H9 (cell line): ENCODE measurements at regions not wholly inside any gene's neighbourhood (a gene's known extent, or its start where the extent isn't known, plus 50 kb on each side); places are given as distances from the start of the nearest gene placed in this dataset.

Experiments used
- DNase-seq: peaks from one replicate; pipeline ENCODE4 v3.0.0-alpha.2; 2017
- H2AFZ ChIP-seq: one replicate; pipeline ENCODE4 v1.6.1; 2013; ENCODE audit warnings: mild to moderate bottlenecking, low read length, control low read depth, moderate library complexity
- H2AK5ac ChIP-seq: 2 replicates; pipeline ENCODE4 v1.6.1; 2013; ENCODE audit warnings: low read length, control low read depth, mixed read lengths; ENCODE audit not compliant: insufficient read length
- H2BK120ac ChIP-seq: one replicate; pipeline ENCODE4 v1.6.1; 2013; ENCODE audit warnings: low read depth, mild to moderate bottlenecking, low read length, control low read depth, inconsistent platforms; ENCODE audit not compliant: poor library complexity, severe bottlenecking
- H2BK12ac ChIP-seq: 2 replicates; pipeline ENCODE4 v1.6.1; 2013; ENCODE audit warnings: low read length, control low read depth, mixed read lengths, low read depth; ENCODE audit not compliant: insufficient read length
- H2BK15ac ChIP-seq: 2 replicates; pipeline ENCODE4 v1.6.1; 2013; ENCODE audit warnings: low read depth, low read length, control low read depth
- H2BK20ac ChIP-seq: one replicate; pipeline ENCODE4 v1.6.1; 2013; ENCODE audit warnings: low read depth, mild to moderate bottlenecking, low read length, control low read depth, inconsistent platforms; ENCODE audit not compliant: poor library complexity, severe bottlenecking
- H2BK5ac ChIP-seq: 2 replicates; pipeline ENCODE4 v1.6.1; 2013; ENCODE audit warnings: low read length, control low read depth, mixed read lengths; ENCODE audit not compliant: insufficient read length
- H3K14ac ChIP-seq: 2 replicates; pipeline ENCODE4 v1.6.1; 2013; ENCODE audit warnings: low read length, control low read depth; ENCODE audit not compliant: insufficient read depth
- H3K18ac ChIP-seq: 2 replicates; pipeline ENCODE4 v1.6.1; 2013; ENCODE audit warnings: low read depth, mild to moderate bottlenecking, mixed read lengths, low read length, control low read depth; ENCODE audit not compliant: insufficient read length
- H3K23ac ChIP-seq: 2 replicates; pipeline ENCODE4 v1.6.1; 2013; ENCODE audit warnings: low read length, control low read depth, mixed read lengths, low read depth; ENCODE audit not compliant: insufficient read length
- H3K23me2 ChIP-seq: 2 replicates; pipeline ENCODE4 v1.6.1; 2013; ENCODE audit warnings: low read depth, mild to moderate bottlenecking, mixed read lengths, low read length, control low read depth; ENCODE audit not compliant: insufficient read length, poor library complexity, severe bottlenecking
- H3K27ac ChIP-seq: 2 replicates; pipeline ENCODE4 v1.5.1; 2013; ENCODE audit warnings: low read length, control low read depth, mixed read lengths, low read depth; ENCODE audit not compliant: insufficient read length
- H3K27me3 ChIP-seq: 2 replicates; pipeline ENCODE4 v1.6.1; 2013; ENCODE audit warnings: low read length, control low read depth, inconsistent platforms; ENCODE audit not compliant: insufficient read depth
- H3K4ac ChIP-seq: 2 replicates; pipeline ENCODE4 v1.6.1; 2013; ENCODE audit warnings: low read depth, mild to moderate bottlenecking, control low read depth, inconsistent platforms, low read length, moderate library complexity
- H3K4me1 ChIP-seq: 2 replicates; pipeline ENCODE4 v1.6.1; 2013; ENCODE audit warnings: low read length, control low read depth, inconsistent platforms; ENCODE audit not compliant: insufficient read depth
- H3K4me2 ChIP-seq: 2 replicates; pipeline ENCODE4 v1.6.1; 2013; ENCODE audit warnings: low read length, control low read depth, mixed read lengths; ENCODE audit not compliant: insufficient read length, insufficient read depth
- H3K56ac ChIP-seq: 2 replicates; pipeline ENCODE4 v1.6.1; 2013; ENCODE audit warnings: low read depth, mild to moderate bottlenecking, mixed read lengths, low read length, control low read depth; ENCODE audit not compliant: insufficient read length
- H3K79me1 ChIP-seq: 2 replicates; pipeline ENCODE4 v1.6.1; 2013; ENCODE audit warnings: low read depth, mild to moderate bottlenecking, moderate library complexity, low read length, control low read depth, inconsistent platforms; ENCODE audit not compliant: insufficient read depth, poor library complexity, severe bottlenecking
- H3K79me2 ChIP-seq: 2 replicates; pipeline ENCODE4 v1.6.1; 2013; ENCODE audit warnings: low read length, control low read depth, inconsistent platforms; ENCODE audit not compliant: insufficient read depth
- H3K9ac ChIP-seq: 2 replicates; pipeline ENCODE4 v1.6.1; 2013; ENCODE audit warnings: low read length, control low read depth, mixed read lengths; ENCODE audit not compliant: insufficient read length; ENCODE audit errors: extremely low read depth
- H3K9me3 ChIP-seq: one replicate; pipeline ENCODE4 v1.6.1; 2013; ENCODE audit warnings: low read depth, low read length, inconsistent platforms; ENCODE audit not compliant: control insufficient read depth
- H3T11ph ChIP-seq: one replicate; pipeline ENCODE4 v1.6.1; 2013; ENCODE audit warnings: mild to moderate bottlenecking, low read length, control low read depth, inconsistent platforms
- H4K20me1 ChIP-seq: one replicate; pipeline ENCODE4 v1.6.1; 2013; ENCODE audit not compliant: control insufficient read depth, insufficient read length, insufficient read depth
- H4K5ac ChIP-seq: 2 replicates; pipeline ENCODE4 v1.6.1; 2013; ENCODE audit warnings: low read depth, mild to moderate bottlenecking, mixed read lengths, low read length, control low read depth; ENCODE audit not compliant: insufficient read length
- H4K8ac ChIP-seq: replicated peaks from 2 replicates; pipeline ENCODE4 v1.6.1; 2013; ENCODE audit warnings: low read length, control low read depth, mixed read lengths, low read depth; ENCODE audit not compliant: insufficient read length
- H4K91ac ChIP-seq: 2 replicates; pipeline ENCODE4 v1.6.1; 2013; ENCODE audit warnings: low read depth, mild to moderate bottlenecking, moderate library complexity, mixed read lengths, low read length, control low read depth; ENCODE audit not compliant: insufficient read length
- H3K27ac Mint-ChIP-seq, 3 experiments: 2 replicates in 2 of 3; 3 replicates in 1 of 3; pipeline ENCODE4 v1.8.0; 2020 to 2021; ENCODE audit warnings: mixed read lengths in 3 of 3, mild to moderate bottlenecking in 1 of 3, moderate library complexity in 1 of 3
- H3K27me3 Mint-ChIP-seq: 2 replicates; pipeline ENCODE4 v1.8.0; 2021; ENCODE audit warnings: low read depth, mild to moderate bottlenecking, moderate library complexity, mixed read lengths
- H3K36me3 Mint-ChIP-seq, 3 experiments: 2 replicates in 2 of 3; 3 replicates in 1 of 3; pipeline ENCODE4 v1.8.0; 2020 to 2021; ENCODE audit warnings: low read depth in 3 of 3, mixed read lengths in 3 of 3; ENCODE audit not compliant: insufficient read depth in 1 of 3
- H3K4me1 Mint-ChIP-seq, 2 experiments: 2 replicates each; pipeline ENCODE4 v1.8.0; 2020; ENCODE audit warnings: mixed read lengths in 2 of 2
- H3K4me3 Mint-ChIP-seq, 2 experiments: 2 replicates in 1 of 2; 3 replicates in 1 of 2; pipeline ENCODE4 v1.8.0; 2020 to 2021; ENCODE audit warnings: mild to moderate bottlenecking in 2 of 2, mixed read lengths in 2 of 2, moderate library complexity in 1 of 2
- H3K9me3 Mint-ChIP-seq, 2 experiments: 2 replicates in 1 of 2; 3 replicates in 1 of 2; pipeline ENCODE4 v1.8.0; 2020; ENCODE audit warnings: mild to moderate bottlenecking in 2 of 2, mixed read lengths in 2 of 2, moderate library complexity in 1 of 2
- CTCF ChIP-seq: fragments of 200-600 bp; sonication (generic); conservative IDR thresholded peaks from 3 replicates; pipeline ENCODE4 v1.8.0; 2021; ENCODE audit warnings: antibody characterized with exemption, mild to moderate bottlenecking
- WGBS: extraction: QIAGEN DNeasy Blood & Tissue Kit; methylation state at CpG from one replicate; pipeline ENCODE4 v1.1.7; 2013; ENCODE audit warnings: missing lambda C conversion rate, low lambda C conversion rate, mixed read lengths; ENCODE audit not compliant: insufficient read length; ENCODE audit errors: extremely low coverage; 5-methylcytosine and 5-hydroxymethylcytosine counted together

DNA sequence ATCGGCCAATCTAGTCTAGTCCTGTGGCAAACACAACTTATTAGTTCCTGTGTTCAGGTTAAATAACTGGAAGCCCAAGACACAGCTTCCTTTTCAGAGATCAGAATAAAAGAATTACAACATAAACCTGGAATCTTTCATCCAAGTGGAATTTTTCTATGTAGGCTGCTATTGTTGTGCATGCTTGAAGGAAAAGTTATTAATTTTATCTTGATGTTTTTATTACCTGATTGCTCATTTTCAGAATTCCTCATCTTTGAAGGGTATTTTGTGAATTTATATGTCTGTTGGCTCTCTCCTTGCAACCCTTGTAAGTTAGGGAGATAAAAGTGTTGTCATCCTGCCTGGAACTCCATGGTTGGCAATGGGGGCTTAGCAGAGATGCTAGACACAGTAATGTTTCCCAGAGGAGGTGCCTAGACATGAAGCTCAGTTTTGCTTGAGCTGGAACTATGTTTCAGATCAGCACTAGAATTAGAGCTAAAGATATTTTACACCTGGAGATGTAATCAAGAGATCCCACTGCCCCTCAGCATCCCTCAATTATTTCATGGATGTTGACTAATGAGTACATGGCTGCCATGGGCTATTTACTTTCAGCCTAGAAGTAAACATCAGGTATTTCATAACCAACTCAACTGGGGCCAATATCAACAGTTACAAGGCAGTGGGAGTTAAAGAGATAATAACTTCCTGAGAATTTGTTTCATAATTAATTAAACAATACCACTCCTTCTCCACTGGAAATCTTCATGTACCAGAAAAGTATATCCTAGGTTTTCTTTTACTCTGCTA lies 367.0 kb upstream of the MARCKS start:
- H3K4me1 Mint-ChIP-seq = no peaks in the 10 kb centered on the region
- no peak overlapping the region for H3K4me3 Mint-ChIP-seq
- no peak overlapping the region for H2BK120ac ChIP-seq
- H4K91ac ChIP-seq = no peak overlapping the region
- no peak overlapping the region for H2BK20ac ChIP-seq
- no peak overlapping the region for H3K18ac ChIP-seq
- H2BK5ac ChIP-seq = no peak overlapping the region
- no peaks in the 10 kb centered on the region for H3K79me1 ChIP-seq
- no peak overlapping the region for H3K56ac ChIP-seq
- no peak overlapping the region for H3K9ac ChIP-seq
- no peaks in the 10 kb centered on the region; the same call in none of the 2 replicates for H3K27me3 Mint-ChIP-seq
- H4K20me1 ChIP-seq = no peaks in the 10 kb centered on the region
- H3K9me3 ChIP-seq = no peaks in the 10 kb centered on the region
- H2BK12ac ChIP-seq = no peak overlapping the region
- no peak overlapping the region for H3K27ac Mint-ChIP-seq
- H4K8ac ChIP-seq = no peak overlapping the region
- no peak overlapping the region for H4K5ac ChIP-seq
- H3K4me1 ChIP-seq = no peaks in the 10 kb centered on the region
- H3K14ac ChIP-seq = no peak overlapping the region
- H3K27me3 ChIP-seq = no peaks in the 10 kb centered on the region
- WGBS = no CpG with 5 or more reads among the region's 1 CpG
- no peaks in the 10 kb centered on the region for H3K36me3 Mint-ChIP-seq
- no peak overlapping the region for H3K4me2 ChIP-seq
- H3T11ph ChIP-seq = no peak overlapping the region
- no peaks in the 10 kb centered on the region for H3K9me3 Mint-ChIP-seq
- no peak overlapping the region for H3K4ac ChIP-seq
- no peak for DNase-seq
- no peaks in the 10 kb centered on the region for H3K79me2 ChIP-seq
- no peaks in the 10 kb centered on the region for H3K23me2 ChIP-seq
- H2BK15ac ChIP-seq = no peak overlapping the region
- H2AK5ac ChIP-seq = peak overlapping the region; percentile 8
- H3K23ac ChIP-seq = no peak overlapping the region
- no peak for TF ChIP-seq CTCF
- H3K27ac ChIP-seq = no peak overlapping the region
- H2AFZ ChIP-seq = no peak overlapping the region
